Gastroesophageal sphincter (tissue), 4 donors: ENCODE measurements at regions not wholly inside any gene's neighbourhood (a gene's known extent, or its start where the extent isn't known, plus 50 kb on each side); places are given as distances from the start of the nearest gene placed in this dataset.

ENCODE experiments used
- ATAC-seq: fragments of 150-250 bp; one replicate; pipeline ENCODE4 v1.9.1; 2016; ENCODE audit warnings: mild to moderate bottlenecking, moderate library complexity
- H3K27ac ChIP-seq, 4 donors: fragments of 200-600 bp; sonication (generic) in 3 of 4; 1 replicate in 3 of 4; 2 replicates in 1 of 4; pipeline ENCODE4 v1.5.1; 2016 to 2019
- H3K27me3 ChIP-seq: fragments of 200-600 bp; sonication (generic); one replicate; pipeline ENCODE4 v1.5.1; 2019
- H3K36me3 ChIP-seq, 2 donors: fragments of 200-600 bp; sonication (generic); one replicate each; pipeline ENCODE4 v1.5.1; 2019; ENCODE audit warnings: control low read depth in 1 of 2
- H3K4me1 ChIP-seq, 3 donors: fragments of 200-600 bp; sonication (generic); 1 replicate in 2 of 3; 2 replicates in 1 of 3; pipeline ENCODE4 v1.5.1; 2016 to 2019; ENCODE audit warnings: control low read depth in 2 of 3
- H3K4me3 ChIP-seq, 2 donors: fragments of 200-600 bp; sonication (generic); one replicate each; pipeline ENCODE4 v1.5.1; 2019; ENCODE audit warnings: mild to moderate bottlenecking in 1 of 2, moderate library complexity in 1 of 2
- H3K9me3 ChIP-seq, 3 donors: fragments of 200-600 bp; sonication (generic); one replicate each; pipeline ENCODE4 v1.5.1; 2017 to 2019; ENCODE audit warnings: control low read depth in 2 of 3
- EP300 ChIP-seq: sonication (generic); formaldehyde crosslinking; IDR thresholded peaks from one replicate; pipeline ENCODE4 v1.6.1; 2017; ENCODE audit warnings: antibody characterized with exemption, mild to moderate bottlenecking
- POLR2A ChIP-seq, 2 donors: fragments of 450-650 bp; IDR thresholded peaks; one replicate each; pipeline ENCODE4 v1.6.1; 2017; ENCODE audit warnings: antibody characterized with exemption in 2 of 2, mild to moderate bottlenecking in 2 of 2, moderate library complexity in 1 of 2
- POLR2AphosphoS5 ChIP-seq: sonication (generic); formaldehyde crosslinking; IDR thresholded peaks from one replicate; pipeline ENCODE4 v1.6.1; 2017; ENCODE audit warnings: antibody characterized with exemption
- WGBS, 2 donors: methylation state at CpG; one replicate each; pipeline ENCODE4 v1.1.5; 2018; ENCODE audit warnings: low coverage in 1 of 2; 5-methylcytosine and 5-hydroxymethylcytosine counted together
- TF ChIP-seq, protein P1 (sequence below), 4 experiments: fragments of 200-600 bp in 2 of 4; fragments of 450-650 bp in 2 of 4; sonication (generic) in 1 of 4; IDR thresholded peaks; one replicate each; pipeline ENCODE4 v1.5.1; 2017 to 2019; ENCODE audit warnings: antibody characterized with exemption in 4 of 4, mild to moderate bottlenecking in 2 of 4, moderate library complexity in 2 of 4

DNA sequence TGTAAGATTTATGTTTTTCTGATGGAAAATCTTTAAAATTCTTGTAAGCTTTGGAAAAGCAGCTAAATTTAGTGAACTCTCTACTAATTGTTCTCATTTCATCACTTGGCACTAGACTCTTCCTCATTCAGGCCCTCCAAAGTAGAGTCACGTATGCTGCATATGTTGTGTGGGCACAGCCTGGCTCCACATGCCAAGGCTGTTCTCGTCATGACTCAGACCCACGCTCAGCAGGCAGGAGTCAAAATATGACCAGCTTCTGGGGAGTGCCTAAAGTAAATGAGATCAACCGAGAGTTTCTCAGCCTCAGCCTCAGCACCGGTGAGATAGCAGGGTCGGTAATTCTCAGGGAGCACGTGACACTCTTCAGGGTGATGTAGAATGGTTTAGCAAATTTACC, 1672.9 kb downstream of the REEP3 start:
- ATAC-seq: no peak
- 87 to 90% methylated on average over 4 of the region's 7 CpGs for WGBS, 2 donors
- Histone ChIP-seq H3K27ac (no peak overlapping the region), H3K9me3 (no peaks in the 10 kb centered on the region), H3K27me3 (no peaks in the 10 kb centered on the region), H3K4me1 (no peaks in the 10 kb centered on the region), H3K36me3 (no peaks in the 10 kb centered on the region), H3K4me3 (no peak overlapping the region)
- TF ChIP-seq EP300 (no peak), POLR2A (IDR thresholded peaks at IDR 0.05) (no peak), POLR2AphosphoS5 (no peak)
- TF ChIP-seq, protein P1, sequence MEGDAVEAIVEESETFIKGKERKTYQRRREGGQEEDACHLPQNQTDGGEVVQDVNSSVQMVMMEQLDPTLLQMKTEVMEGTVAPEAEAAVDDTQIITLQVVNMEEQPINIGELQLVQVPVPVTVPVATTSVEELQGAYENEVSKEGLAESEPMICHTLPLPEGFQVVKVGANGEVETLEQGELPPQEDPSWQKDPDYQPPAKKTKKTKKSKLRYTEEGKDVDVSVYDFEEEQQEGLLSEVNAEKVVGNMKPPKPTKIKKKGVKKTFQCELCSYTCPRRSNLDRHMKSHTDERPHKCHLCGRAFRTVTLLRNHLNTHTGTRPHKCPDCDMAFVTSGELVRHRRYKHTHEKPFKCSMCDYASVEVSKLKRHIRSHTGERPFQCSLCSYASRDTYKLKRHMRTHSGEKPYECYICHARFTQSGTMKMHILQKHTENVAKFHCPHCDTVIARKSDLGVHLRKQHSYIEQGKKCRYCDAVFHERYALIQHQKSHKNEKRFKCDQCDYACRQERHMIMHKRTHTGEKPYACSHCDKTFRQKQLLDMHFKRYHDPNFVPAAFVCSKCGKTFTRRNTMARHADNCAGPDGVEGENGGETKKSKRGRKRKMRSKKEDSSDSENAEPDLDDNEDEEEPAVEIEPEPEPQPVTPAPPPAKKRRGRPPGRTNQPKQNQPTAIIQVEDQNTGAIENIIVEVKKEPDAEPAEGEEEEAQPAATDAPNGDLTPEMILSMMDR (IDR thresholded peaks at IDR 0.05): no peak

DNA sequence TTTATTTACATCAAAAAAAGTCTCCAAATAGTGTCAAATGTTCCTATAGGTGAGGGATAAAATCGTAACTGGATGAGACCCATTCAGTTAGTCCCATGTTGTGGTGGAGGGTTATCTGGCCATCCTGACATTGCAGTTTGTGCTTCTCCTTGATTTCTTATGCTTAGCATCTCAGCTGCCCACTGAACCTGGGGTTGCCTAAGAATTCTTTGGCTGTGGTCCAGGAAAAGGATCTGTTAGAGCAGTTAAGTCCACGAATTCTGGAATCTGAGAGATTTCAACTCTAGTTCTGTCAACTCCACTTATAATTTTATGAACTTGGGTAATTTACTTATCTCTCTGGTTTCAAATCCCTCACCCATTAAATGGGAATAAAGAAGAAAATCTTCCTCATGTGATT, 1673.4 kb downstream of the REEP3 start:
- TF ChIP-seq EP300 (no peak), POLR2A (IDR thresholded peaks at IDR 0.05) (no peak)
- Histone ChIP-seq H3K36me3 (no peaks in the 10 kb centered on the region), H3K27me3 (no peaks in the 10 kb centered on the region), H3K4me3 (no peak overlapping the region), H3K4me1 (no peaks in the 10 kb centered on the region), H3K27ac (no peak overlapping the region), H3K9me3 (no peaks in the 10 kb centered on the region)
- no peak for ATAC-seq
- WGBS, 2 donors: 86 to 93% methylated on average over 2 of the region's 2 CpGs

DNA sequence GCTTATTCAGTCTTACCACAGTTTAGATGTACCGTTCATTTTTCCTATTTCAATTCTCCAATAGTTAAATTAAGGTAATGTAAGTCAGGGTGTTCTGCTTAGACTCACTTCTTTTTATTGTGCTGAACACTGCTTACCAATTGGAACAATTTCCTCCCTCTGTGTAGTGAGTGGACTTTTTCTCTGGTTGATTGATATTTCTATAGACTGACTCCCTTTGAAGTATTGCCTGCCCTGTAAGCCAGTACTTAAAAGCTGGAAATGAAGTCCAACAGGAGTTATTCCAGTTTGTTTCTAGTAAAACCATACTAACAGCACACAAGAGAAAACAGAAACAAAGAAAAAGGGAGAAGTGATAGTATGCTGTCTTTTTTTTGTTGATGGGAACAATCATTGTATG, 1674.9 kb downstream of the REEP3 start:
- Histone ChIP-seq H3K27me3 (no peaks in the 10 kb centered on the region), H3K36me3 (no peaks in the 10 kb centered on the region), H3K9me3 (no peaks in the 10 kb centered on the region), H3K4me3 (no peak overlapping the region), H3K4me1 (no peaks in the 10 kb centered on the region), H3K27ac (no peak overlapping the region)
- WGBS, 2 donors: 23 to 62% methylated on average over 1 of the region's 1 CpG
- no peak for TF ChIP-seq POLR2A (IDR thresholded peaks at IDR 0.05)
- no peak for TF ChIP-seq POLR2AphosphoS5
- TF ChIP-seq, protein P1 (IDR thresholded peaks at IDR 0.05): no peak
- no peak for TF ChIP-seq EP300
- no peak for ATAC-seq

DNA sequence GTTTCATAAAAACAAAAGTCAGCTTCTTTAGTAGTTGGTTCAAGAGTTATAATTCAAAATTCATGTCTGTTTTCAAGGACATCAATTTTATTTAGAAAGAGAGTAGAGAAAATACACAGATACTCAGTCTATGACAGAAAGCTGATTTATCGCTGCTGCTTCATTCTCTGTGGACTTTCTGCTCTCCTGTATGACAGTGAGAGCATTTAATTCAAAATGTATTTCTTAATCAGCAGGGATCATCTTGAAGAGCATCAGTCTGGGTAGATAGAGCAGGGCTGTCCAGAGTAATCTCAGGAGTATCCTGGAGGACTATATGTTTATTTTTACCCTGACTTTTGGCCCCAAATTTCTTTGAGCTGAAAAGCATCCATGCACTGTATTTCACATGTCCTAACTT, 1676.7 kb downstream of the REEP3 start:
- no peak overlapping the region for H3K4me3 ChIP-seq
- H3K36me3 ChIP-seq: no peaks in the 10 kb centered on the region
- H3K27me3 ChIP-seq: no peaks in the 10 kb centered on the region
- H3K9me3 ChIP-seq: no peaks in the 10 kb centered on the region
- 91 to 100% methylated on average over 1 of the region's 1 CpG for WGBS, 2 donors
- ATAC-seq: no peak
- no peak for TF ChIP-seq EP300
- TF ChIP-seq POLR2AphosphoS5: no peak
- TF ChIP-seq, protein P1 (IDR thresholded peaks at IDR 0.05): no peak
- TF ChIP-seq POLR2A (IDR thresholded peaks at IDR 0.05): no peak
- no peak overlapping the region for H3K27ac ChIP-seq
- H3K4me1 ChIP-seq: no peaks in the 10 kb centered on the region

DNA sequence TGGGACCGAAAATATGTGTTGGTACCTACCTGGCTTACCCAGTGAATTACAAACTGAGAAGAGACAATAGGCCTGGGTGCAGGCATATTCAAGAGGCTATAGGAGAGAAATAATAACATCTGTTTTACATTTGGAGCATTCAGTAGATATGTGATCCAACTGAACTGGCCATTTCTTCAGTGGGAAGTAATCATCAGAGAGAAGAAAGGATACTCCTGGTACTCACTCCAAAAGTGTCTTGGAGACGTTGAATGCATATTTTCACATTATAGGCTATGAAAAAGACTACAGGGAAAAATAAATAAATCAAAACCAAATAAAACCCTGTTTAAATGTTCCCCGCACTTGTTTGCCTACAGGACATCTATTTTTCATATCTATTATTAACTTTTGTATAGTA, 1680.3 kb downstream of the REEP3 start:
- TF ChIP-seq POLR2A (IDR thresholded peaks at IDR 0.05) (no peak), POLR2AphosphoS5 (no peak), EP300 (no peak)
- TF ChIP-seq, protein P1 (IDR thresholded peaks at IDR 0.05): no peak
- H3K27ac ChIP-seq: no peak overlapping the region
- H3K36me3 ChIP-seq: no peaks in the 10 kb centered on the region
- 39 to 42% methylated on average over 3 of the region's 3 CpGs for WGBS, 2 donors
- no peaks in the 10 kb centered on the region for H3K4me1 ChIP-seq
- no peaks in the 10 kb centered on the region for H3K27me3 ChIP-seq
- no peak for ATAC-seq
- H3K9me3 ChIP-seq: no peaks in the 10 kb centered on the region
- H3K4me3 ChIP-seq: no peak overlapping the region
